ENCODE measurements at regions not wholly inside any gene's neighbourhood (a gene's known extent, or its start where the extent isn't known, plus 50 kb on each side); places are given as distances from the start of the nearest gene placed in this dataset.

DNA sequence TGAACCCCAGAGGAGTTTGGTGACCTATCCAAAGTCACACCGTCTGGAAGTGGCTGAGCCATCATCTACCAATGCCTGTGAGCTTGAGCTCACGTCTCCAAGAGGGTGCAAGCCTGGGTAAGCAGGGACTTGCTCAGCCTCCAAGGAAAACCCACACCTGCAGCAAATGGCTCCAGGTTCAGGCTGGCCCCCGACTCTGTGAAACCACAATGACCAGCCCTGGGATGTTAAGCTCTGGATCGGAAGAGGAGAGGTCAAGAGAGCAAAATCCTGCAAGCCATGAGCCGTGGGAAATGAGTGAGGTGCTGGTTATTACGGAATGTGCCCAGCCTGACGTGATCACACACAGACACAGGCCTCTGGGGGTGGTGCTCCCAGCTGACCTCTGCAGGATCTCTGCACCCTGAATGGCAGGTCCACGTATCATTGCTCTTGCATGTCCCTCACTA lies 94.1 kb upstream of the OTOS start:
- no peak overlapping the region for H3K4me3 ChIP-seq (ENCODE audit: low read length)
- H3K36me3 ChIP-seq (ENCODE audit: control insufficient read depth, low read length): no peaks in the 10 kb centered on the region
- no peak overlapping the region for H3K4me2 ChIP-seq (ENCODE audit: low read length)
- TF ChIP-seq, protein P1, sequence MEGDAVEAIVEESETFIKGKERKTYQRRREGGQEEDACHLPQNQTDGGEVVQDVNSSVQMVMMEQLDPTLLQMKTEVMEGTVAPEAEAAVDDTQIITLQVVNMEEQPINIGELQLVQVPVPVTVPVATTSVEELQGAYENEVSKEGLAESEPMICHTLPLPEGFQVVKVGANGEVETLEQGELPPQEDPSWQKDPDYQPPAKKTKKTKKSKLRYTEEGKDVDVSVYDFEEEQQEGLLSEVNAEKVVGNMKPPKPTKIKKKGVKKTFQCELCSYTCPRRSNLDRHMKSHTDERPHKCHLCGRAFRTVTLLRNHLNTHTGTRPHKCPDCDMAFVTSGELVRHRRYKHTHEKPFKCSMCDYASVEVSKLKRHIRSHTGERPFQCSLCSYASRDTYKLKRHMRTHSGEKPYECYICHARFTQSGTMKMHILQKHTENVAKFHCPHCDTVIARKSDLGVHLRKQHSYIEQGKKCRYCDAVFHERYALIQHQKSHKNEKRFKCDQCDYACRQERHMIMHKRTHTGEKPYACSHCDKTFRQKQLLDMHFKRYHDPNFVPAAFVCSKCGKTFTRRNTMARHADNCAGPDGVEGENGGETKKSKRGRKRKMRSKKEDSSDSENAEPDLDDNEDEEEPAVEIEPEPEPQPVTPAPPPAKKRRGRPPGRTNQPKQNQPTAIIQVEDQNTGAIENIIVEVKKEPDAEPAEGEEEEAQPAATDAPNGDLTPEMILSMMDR (IDR thresholded peaks at IDR 0.05; ENCODE audit: low read depth, low read length, poor library complexity, severe bottlenecking): no peak
- no peak for TF ChIP-seq EZH2phosphoT487 (IDR thresholded peaks at IDR 0.05; ENCODE audit: borderline replicate concordance, low read length)
- H3K27me3 ChIP-seq (ENCODE audit: control insufficient read depth, low read length): no peaks in the 10 kb centered on the region
- H3K27ac ChIP-seq (ENCODE audit: low read depth, low read length): no peak overlapping the region
- no peaks in the 10 kb centered on the region for H4K20me1 ChIP-seq (ENCODE audit: control insufficient read depth, insufficient read depth, low read depth, low read length)
- H3K9me3 ChIP-seq (ENCODE audit: control insufficient read depth, insufficient read depth, low read length): peaks cover 5% of the 10 kb centered on the region; the same call in 1 of the 2 replicates
- H3F3A ChIP-seq (ENCODE audit: control insufficient read depth, insufficient read depth): no peaks in the 10 kb centered on the region
- no peaks in the 10 kb centered on the region for H3K79me2 ChIP-seq (ENCODE audit: control insufficient read depth, low read length)
- H3K9me2 ChIP-seq (replicated peaks; ENCODE audit: control insufficient read depth, low read length): no peaks in the 10 kb centered on the region
- H3K4me1 ChIP-seq (ENCODE audit: control insufficient read depth, low read length): peaks cover 20% of the 10 kb centered on the region

DNA sequence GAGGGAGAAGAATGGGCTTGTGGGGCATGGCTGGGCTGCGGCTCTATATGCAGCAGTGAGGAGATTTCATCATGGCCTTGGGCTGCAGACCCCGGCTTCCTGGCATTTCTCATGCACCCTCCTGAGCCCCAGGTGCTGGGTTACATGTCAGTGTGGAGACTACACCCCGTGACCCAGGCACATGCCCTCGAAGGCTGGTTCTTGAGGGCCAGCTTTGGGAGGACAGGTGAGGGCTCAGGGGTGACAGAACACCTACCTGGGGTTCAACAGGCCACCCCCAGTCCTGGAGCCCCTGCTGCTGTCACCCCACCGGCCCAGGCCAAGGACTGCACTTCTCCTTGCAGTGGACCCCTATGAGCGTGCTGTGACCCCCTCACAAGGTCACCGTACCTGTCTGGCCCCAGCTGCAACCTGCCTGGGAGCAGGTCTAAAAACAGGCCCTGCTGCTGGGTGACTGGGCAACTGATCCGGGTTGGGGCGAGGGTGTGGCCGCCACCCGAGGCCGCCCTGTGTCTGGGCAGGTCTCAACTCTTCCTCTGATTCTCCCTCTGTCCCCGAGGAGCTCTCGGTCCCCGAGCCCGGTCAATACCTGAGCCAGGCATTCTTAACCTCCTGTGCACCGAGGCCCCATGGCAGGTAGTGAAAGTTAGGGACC lies 94.8 kb upstream of the OTOS start:
- H3K27me3 ChIP-seq (ENCODE audit: control insufficient read depth, low read length): no peaks in the 10 kb centered on the region; the same call in 1 of the 2 replicates
- H3K4me2 ChIP-seq (ENCODE audit: low read length): no peak overlapping the region
- H3F3A ChIP-seq (ENCODE audit: control insufficient read depth, insufficient read depth): no peaks in the 10 kb centered on the region
- TF ChIP-seq, protein P1 (IDR thresholded peaks at IDR 0.05; ENCODE audit: low read depth, low read length, poor library complexity, severe bottlenecking): no peak
- TF ChIP-seq EZH2phosphoT487 (IDR thresholded peaks at IDR 0.05; ENCODE audit: borderline replicate concordance, low read length): no peak
- H3K9me2 ChIP-seq (replicated peaks; ENCODE audit: control insufficient read depth, low read length): no peaks in the 10 kb centered on the region
- H4K20me1 ChIP-seq (ENCODE audit: control insufficient read depth, insufficient read depth, low read depth, low read length): no peaks in the 10 kb centered on the region
- H3K27ac ChIP-seq (ENCODE audit: low read depth, low read length): no peak overlapping the region
- no peaks in the 10 kb centered on the region for H3K79me2 ChIP-seq (ENCODE audit: control insufficient read depth, low read length)
- H3K36me3 ChIP-seq (ENCODE audit: control insufficient read depth, low read length): no peaks in the 10 kb centered on the region
- H3K9me3 ChIP-seq (ENCODE audit: control insufficient read depth, insufficient read depth, low read length): no peaks in the 10 kb centered on the region
- no peak overlapping the region for H3K4me3 ChIP-seq (ENCODE audit: low read length)
- H3K4me1 ChIP-seq (ENCODE audit: control insufficient read depth, low read length): peaks cover 12% of the 10 kb centered on the region

DNA sequence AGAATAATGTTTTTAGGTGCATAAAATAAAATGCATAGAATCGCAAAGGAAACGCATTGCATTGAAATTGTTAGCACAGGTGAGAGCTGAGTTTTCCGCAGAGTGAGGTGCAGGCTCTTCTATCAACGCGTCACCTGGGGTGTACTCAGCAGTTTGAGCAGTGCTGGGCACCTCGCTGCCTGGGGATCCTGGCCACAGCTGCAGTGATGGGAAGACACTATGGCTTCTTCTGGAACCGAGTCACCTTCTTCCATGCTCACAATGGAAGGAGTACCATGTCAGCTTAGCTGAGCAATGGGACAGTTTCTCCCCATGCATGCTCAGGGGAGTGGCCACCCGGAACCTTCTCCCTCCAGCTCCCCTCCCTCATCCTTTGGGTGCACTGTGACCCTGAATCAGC lies 95.4 kb upstream of the OTOS start:
- H3K4me3 ChIP-seq (ENCODE audit: low read length): no peak overlapping the region
- H3K4me2 ChIP-seq (ENCODE audit: low read length): no peak overlapping the region
- no peak overlapping the region for H3K27ac ChIP-seq (ENCODE audit: low read depth, low read length)
- no peaks in the 10 kb centered on the region for H3K36me3 ChIP-seq (ENCODE audit: control insufficient read depth, low read length)
- H3K27me3 ChIP-seq (ENCODE audit: control insufficient read depth, low read length): peaks cover 4% of the 10 kb centered on the region; the same call in 1 of the 2 replicates
- no peaks in the 10 kb centered on the region for H3K9me3 ChIP-seq (ENCODE audit: control insufficient read depth, insufficient read depth, low read length)
- H4K20me1 ChIP-seq (ENCODE audit: control insufficient read depth, insufficient read depth, low read depth, low read length): no peaks in the 10 kb centered on the region
- no peaks in the 10 kb centered on the region for H3K9me2 ChIP-seq (replicated peaks; ENCODE audit: control insufficient read depth, low read length)
- peaks cover 7% of the 10 kb centered on the region for H3K4me1 ChIP-seq (ENCODE audit: control insufficient read depth, low read length)
- H3F3A ChIP-seq (ENCODE audit: control insufficient read depth, insufficient read depth): no peaks in the 10 kb centered on the region
- TF ChIP-seq EZH2phosphoT487 (IDR thresholded peaks at IDR 0.05; ENCODE audit: borderline replicate concordance, low read length): no peak
- TF ChIP-seq, protein P1 (IDR thresholded peaks at IDR 0.05; ENCODE audit: low read depth, low read length, poor library complexity, severe bottlenecking): no peak
- no peaks in the 10 kb centered on the region for H3K79me2 ChIP-seq (ENCODE audit: control insufficient read depth, low read length)

Data from DOHH2 (cell line).